H9 (cell line): ENCODE measurements at regions not wholly inside any gene's neighbourhood (a gene's known extent, or its start where the extent isn't known, plus 50 kb on each side); places are given as distances from the start of the nearest gene placed in this dataset.

Experiments
- DNase-seq: peaks from one replicate; pipeline ENCODE4 v3.0.0-alpha.2; 2017
- H2AFZ ChIP-seq: one replicate; pipeline ENCODE4 v1.6.1; 2013; ENCODE audit warnings: mild to moderate bottlenecking, low read length, control low read depth, moderate library complexity
- H2AK5ac ChIP-seq: 2 replicates; pipeline ENCODE4 v1.6.1; 2013; ENCODE audit warnings: low read length, control low read depth, mixed read lengths; ENCODE audit not compliant: insufficient read length
- H2BK120ac ChIP-seq: one replicate; pipeline ENCODE4 v1.6.1; 2013; ENCODE audit warnings: low read depth, mild to moderate bottlenecking, low read length, control low read depth, inconsistent platforms; ENCODE audit not compliant: poor library complexity, severe bottlenecking
- H2BK12ac ChIP-seq: 2 replicates; pipeline ENCODE4 v1.6.1; 2013; ENCODE audit warnings: low read length, control low read depth, mixed read lengths, low read depth; ENCODE audit not compliant: insufficient read length
- H2BK15ac ChIP-seq: 2 replicates; pipeline ENCODE4 v1.6.1; 2013; ENCODE audit warnings: low read depth, low read length, control low read depth
- H2BK20ac ChIP-seq: one replicate; pipeline ENCODE4 v1.6.1; 2013; ENCODE audit warnings: low read depth, mild to moderate bottlenecking, low read length, control low read depth, inconsistent platforms; ENCODE audit not compliant: poor library complexity, severe bottlenecking
- H2BK5ac ChIP-seq: 2 replicates; pipeline ENCODE4 v1.6.1; 2013; ENCODE audit warnings: low read length, control low read depth, mixed read lengths; ENCODE audit not compliant: insufficient read length
- H3K14ac ChIP-seq: 2 replicates; pipeline ENCODE4 v1.6.1; 2013; ENCODE audit warnings: low read length, control low read depth; ENCODE audit not compliant: insufficient read depth
- H3K18ac ChIP-seq: 2 replicates; pipeline ENCODE4 v1.6.1; 2013; ENCODE audit warnings: low read depth, mild to moderate bottlenecking, mixed read lengths, low read length, control low read depth; ENCODE audit not compliant: insufficient read length
- H3K23ac ChIP-seq: 2 replicates; pipeline ENCODE4 v1.6.1; 2013; ENCODE audit warnings: low read length, control low read depth, mixed read lengths, low read depth; ENCODE audit not compliant: insufficient read length
- H3K23me2 ChIP-seq: 2 replicates; pipeline ENCODE4 v1.6.1; 2013; ENCODE audit warnings: low read depth, mild to moderate bottlenecking, mixed read lengths, low read length, control low read depth; ENCODE audit not compliant: insufficient read length, poor library complexity, severe bottlenecking
- H3K27ac ChIP-seq: 2 replicates; pipeline ENCODE4 v1.5.1; 2013; ENCODE audit warnings: low read length, control low read depth, mixed read lengths, low read depth; ENCODE audit not compliant: insufficient read length
- H3K27me3 ChIP-seq: 2 replicates; pipeline ENCODE4 v1.6.1; 2013; ENCODE audit warnings: low read length, control low read depth, inconsistent platforms; ENCODE audit not compliant: insufficient read depth
- H3K4ac ChIP-seq: 2 replicates; pipeline ENCODE4 v1.6.1; 2013; ENCODE audit warnings: low read depth, mild to moderate bottlenecking, control low read depth, inconsistent platforms, low read length, moderate library complexity
- H3K4me1 ChIP-seq: 2 replicates; pipeline ENCODE4 v1.6.1; 2013; ENCODE audit warnings: low read length, control low read depth, inconsistent platforms; ENCODE audit not compliant: insufficient read depth
- H3K4me2 ChIP-seq: 2 replicates; pipeline ENCODE4 v1.6.1; 2013; ENCODE audit warnings: low read length, control low read depth, mixed read lengths; ENCODE audit not compliant: insufficient read length, insufficient read depth
- H3K56ac ChIP-seq: 2 replicates; pipeline ENCODE4 v1.6.1; 2013; ENCODE audit warnings: low read depth, mild to moderate bottlenecking, mixed read lengths, low read length, control low read depth; ENCODE audit not compliant: insufficient read length
- H3K79me1 ChIP-seq: 2 replicates; pipeline ENCODE4 v1.6.1; 2013; ENCODE audit warnings: low read depth, mild to moderate bottlenecking, moderate library complexity, low read length, control low read depth, inconsistent platforms; ENCODE audit not compliant: insufficient read depth, poor library complexity, severe bottlenecking
- H3K79me2 ChIP-seq: 2 replicates; pipeline ENCODE4 v1.6.1; 2013; ENCODE audit warnings: low read length, control low read depth, inconsistent platforms; ENCODE audit not compliant: insufficient read depth
- H3K9ac ChIP-seq: 2 replicates; pipeline ENCODE4 v1.6.1; 2013; ENCODE audit warnings: low read length, control low read depth, mixed read lengths; ENCODE audit not compliant: insufficient read length; ENCODE audit errors: extremely low read depth
- H3K9me3 ChIP-seq: one replicate; pipeline ENCODE4 v1.6.1; 2013; ENCODE audit warnings: low read depth, low read length, inconsistent platforms; ENCODE audit not compliant: control insufficient read depth
- H3T11ph ChIP-seq: one replicate; pipeline ENCODE4 v1.6.1; 2013; ENCODE audit warnings: mild to moderate bottlenecking, low read length, control low read depth, inconsistent platforms
- H4K20me1 ChIP-seq: one replicate; pipeline ENCODE4 v1.6.1; 2013; ENCODE audit not compliant: control insufficient read depth, insufficient read length, insufficient read depth
- H4K5ac ChIP-seq: 2 replicates; pipeline ENCODE4 v1.6.1; 2013; ENCODE audit warnings: low read depth, mild to moderate bottlenecking, mixed read lengths, low read length, control low read depth; ENCODE audit not compliant: insufficient read length
- H4K8ac ChIP-seq: replicated peaks from 2 replicates; pipeline ENCODE4 v1.6.1; 2013; ENCODE audit warnings: low read length, control low read depth, mixed read lengths, low read depth; ENCODE audit not compliant: insufficient read length
- H4K91ac ChIP-seq: 2 replicates; pipeline ENCODE4 v1.6.1; 2013; ENCODE audit warnings: low read depth, mild to moderate bottlenecking, moderate library complexity, mixed read lengths, low read length, control low read depth; ENCODE audit not compliant: insufficient read length
- H3K27ac Mint-ChIP-seq, 3 experiments: 2 replicates in 2 of 3; 3 replicates in 1 of 3; pipeline ENCODE4 v1.8.0; 2020 to 2021; ENCODE audit warnings: mixed read lengths in 3 of 3, mild to moderate bottlenecking in 1 of 3, moderate library complexity in 1 of 3
- H3K27me3 Mint-ChIP-seq: 2 replicates; pipeline ENCODE4 v1.8.0; 2021; ENCODE audit warnings: low read depth, mild to moderate bottlenecking, moderate library complexity, mixed read lengths
- H3K36me3 Mint-ChIP-seq, 3 experiments: 2 replicates in 2 of 3; 3 replicates in 1 of 3; pipeline ENCODE4 v1.8.0; 2020 to 2021; ENCODE audit warnings: low read depth in 3 of 3, mixed read lengths in 3 of 3; ENCODE audit not compliant: insufficient read depth in 1 of 3
- H3K4me1 Mint-ChIP-seq, 2 experiments: 2 replicates each; pipeline ENCODE4 v1.8.0; 2020; ENCODE audit warnings: mixed read lengths in 2 of 2
- H3K4me3 Mint-ChIP-seq, 2 experiments: 2 replicates in 1 of 2; 3 replicates in 1 of 2; pipeline ENCODE4 v1.8.0; 2020 to 2021; ENCODE audit warnings: mild to moderate bottlenecking in 2 of 2, mixed read lengths in 2 of 2, moderate library complexity in 1 of 2
- H3K9me3 Mint-ChIP-seq, 2 experiments: 2 replicates in 1 of 2; 3 replicates in 1 of 2; pipeline ENCODE4 v1.8.0; 2020; ENCODE audit warnings: mild to moderate bottlenecking in 2 of 2, mixed read lengths in 2 of 2, moderate library complexity in 1 of 2
- CTCF ChIP-seq: fragments of 200-600 bp; sonication (generic); conservative IDR thresholded peaks from 3 replicates; pipeline ENCODE4 v1.8.0; 2021; ENCODE audit warnings: antibody characterized with exemption, mild to moderate bottlenecking
- WGBS: extraction: QIAGEN DNeasy Blood & Tissue Kit; methylation state at CpG from one replicate; pipeline ENCODE4 v1.1.7; 2013; ENCODE audit warnings: missing lambda C conversion rate, low lambda C conversion rate, mixed read lengths; ENCODE audit not compliant: insufficient read length; ENCODE audit errors: extremely low coverage; 5-methylcytosine and 5-hydroxymethylcytosine counted together

- Histone ChIP-seq H3T11ph (no peak overlapping the region), H4K20me1 (no peaks in the 10 kb centered on the region), H3K9ac (no peak overlapping the region), H2AFZ (no peak overlapping the region), H3K23me2 (no peaks in the 10 kb centered on the region), H4K8ac (no peak overlapping the region), H3K14ac (no peak overlapping the region), H3K79me2 (no peaks in the 10 kb centered on the region), H2BK5ac (no peak overlapping the region), H3K79me1 (no peaks in the 10 kb centered on the region), H3K4ac (no peak overlapping the region), H4K91ac (no peak overlapping the region), H3K27me3 (no peaks in the 10 kb centered on the region), H3K23ac (no peak overlapping the region), H3K9me3 (no peaks in the 10 kb centered on the region), H2BK12ac (no peak overlapping the region), H2BK15ac (no peak overlapping the region), H2BK120ac (no peak overlapping the region), H3K4me1 (peaks cover 4% of the 10 kb centered on the region), H2AK5ac (no peak overlapping the region), H2BK20ac (no peak overlapping the region), H3K18ac (no peak overlapping the region), H4K5ac (no peak overlapping the region), H3K27ac (no peak overlapping the region), H3K4me2 (no peak overlapping the region), H3K56ac (no peak overlapping the region)
- peaks cover 0 to 3% of the 10 kb centered on the region in 2 experiments; a peak in 2 of 4 replicates for H3K4me1 Mint-ChIP-seq
- H3K36me3 Mint-ChIP-seq, result no peaks in the 10 kb centered on the region
- no CpG with 5 or more reads among the region's 7 CpGs for WGBS
- H3K4me3 Mint-ChIP-seq, result no peak overlapping the region
- DNase-seq, result no peak
- no peak overlapping the region for H3K27ac Mint-ChIP-seq
- no peaks in the 10 kb centered on the region for H3K9me3 Mint-ChIP-seq
- TF ChIP-seq CTCF, result no peak
- H3K27me3 Mint-ChIP-seq, result no peaks in the 10 kb centered on the region
Observed at GRCh38 chr7:28323833-28324232, 88.5 kb upstream of the CREB5 start.
